Natural killer cell treated with Interleukin-12 subunit alpha and Interleukin-12 subunit beta and Interleukin-15 and Interleukin-18, amount 100 ng/mL, for 72 hours (primary cell): ENCODE measurements at regions not wholly inside any gene's neighbourhood (a gene's known extent, or its start where the extent isn't known, plus 50 kb on each side); places are given as distances from the start of the nearest gene placed in this dataset.
"Not testable (repeated sequence)": the region's sequence is repeated elsewhere in the genome, so short reads cannot be mapped to it uniquely, and the experiment has no call there.

Experiments used
- ATAC-seq, 2 donors: fragments of 150-1000 bp; cut with Tn5 transposase in 1 of 2; sonication (Bioruptor Pico), chemical (Tn5 transposase) in 1 of 2; 2 replicates each; pipeline ENCODE4 v1.10.0; 2021
- DNase-seq: peaks from one replicate; pipeline ENCODE4 v3.0.0; 2022; ENCODE audit warnings: low spot score
- H3K27ac Mint-ChIP-seq, 2 donors: 1 replicate in 1 of 2; 2 replicates in 1 of 2; pipeline ENCODE4 v1.8.0; 2022; ENCODE audit warnings: mixed read lengths in 2 of 2, mild to moderate bottlenecking in 1 of 2, moderate library complexity in 1 of 2
- H3K27me3 Mint-ChIP-seq, 2 donors: 1 replicate in 1 of 2; 2 replicates in 1 of 2; pipeline ENCODE4 v1.8.0; 2022; ENCODE audit warnings: mixed read lengths in 2 of 2
- H3K36me3 Mint-ChIP-seq: one replicate; pipeline ENCODE4 v1.8.0; 2022; ENCODE audit warnings: mixed read lengths
- H3K4me1 Mint-ChIP-seq, 2 donors: 1 replicate in 1 of 2; 2 replicates in 1 of 2; pipeline ENCODE4 v1.8.0; 2022; ENCODE audit warnings: low read depth in 2 of 2, mixed read lengths in 2 of 2, mild to moderate bottlenecking in 1 of 2
- H3K4me3 Mint-ChIP-seq: one replicate; pipeline ENCODE4 v1.8.0; 2022; ENCODE audit warnings: mixed read lengths
- H3K9me3 Mint-ChIP-seq: 2 replicates; pipeline ENCODE4 v1.8.0; 2022; ENCODE audit warnings: mixed read lengths

DNA sequence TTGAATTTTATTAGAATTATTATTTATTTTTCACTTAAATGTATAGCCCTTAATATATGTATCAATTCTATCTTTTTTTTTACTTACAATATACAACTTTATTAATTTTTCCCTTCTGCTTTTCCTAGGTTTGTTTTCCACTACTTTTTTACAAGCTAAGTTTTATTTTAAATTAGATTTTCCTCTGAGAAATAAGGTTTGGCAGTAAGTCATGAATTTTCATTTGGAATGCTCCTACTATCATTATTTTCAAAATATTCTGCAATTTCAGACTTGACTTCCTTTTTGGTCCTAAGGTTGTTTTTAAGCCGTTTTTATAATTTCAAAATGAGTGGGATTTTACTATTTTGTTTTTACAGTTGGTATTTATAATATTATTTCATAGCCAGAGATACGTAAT, 222.8 kb upstream of the PIEZO2 start:
- DNase-seq (no peak), ATAC-seq (no peak)
- Mint-ChIP-seq H3K4me1 (no peaks in the 10 kb centered on the region), H3K27me3 (no peaks in the 10 kb centered on the region), H3K36me3 (no peaks in the 10 kb centered on the region), H3K27ac (no peak overlapping the region), H3K9me3 (no peaks in the 10 kb centered on the region), H3K4me3 (no peak overlapping the region)

DNA sequence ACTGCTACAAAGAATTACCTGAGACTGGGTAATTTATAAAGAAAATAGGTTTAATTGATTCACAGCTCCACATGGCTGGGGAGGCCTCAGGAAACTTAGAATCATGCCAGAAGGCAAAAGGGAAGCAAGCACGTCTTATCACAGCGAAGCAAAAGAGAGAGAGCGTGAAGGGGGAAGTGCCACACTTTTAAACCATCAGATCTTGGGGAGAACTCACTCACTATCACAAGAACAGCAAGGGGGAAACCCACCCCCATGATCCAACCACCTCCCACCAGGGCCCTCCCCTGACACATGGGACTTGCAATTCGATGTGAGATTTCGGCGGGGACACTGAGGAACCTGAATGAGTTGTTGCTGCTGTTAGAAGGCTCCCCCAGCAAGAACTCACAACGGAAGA, 220.2 kb upstream of the PIEZO2 start:
- Mint-ChIP-seq H3K4me3 (no peak overlapping the region), H3K27me3 (no peaks in the 10 kb centered on the region), H3K36me3 (no peaks in the 10 kb centered on the region), H3K9me3 (no peaks in the 10 kb centered on the region), H3K4me1 (no peaks in the 10 kb centered on the region), H3K27ac (no peak overlapping the region)
- DNase-seq (no peak), ATAC-seq (no peak)

DNA sequence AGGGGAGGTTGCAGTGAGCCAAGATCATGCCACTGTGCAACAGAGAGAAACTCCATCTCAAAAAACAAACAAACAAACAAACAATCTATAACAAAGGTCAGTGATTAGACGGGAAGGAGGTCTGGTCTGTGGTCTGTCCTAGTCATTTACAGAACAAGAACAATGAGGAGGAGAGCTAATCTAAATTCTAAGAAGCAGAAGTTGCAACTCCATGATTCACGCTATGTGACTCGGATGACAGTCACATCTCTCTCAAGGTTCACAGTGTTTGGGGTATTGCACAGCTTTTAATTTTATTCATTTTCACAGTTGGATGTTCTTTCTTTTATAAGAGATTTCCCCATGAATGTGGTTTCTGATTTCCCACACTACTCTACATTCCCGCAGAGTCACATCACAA, 218.7 kb upstream of the PIEZO2 start:
- H3K36me3 Mint-ChIP-seq: no peaks in the 10 kb centered on the region
- DNase-seq (no peak), ATAC-seq (no peak)
- H3K27ac Mint-ChIP-seq: no peak overlapping the region
- no peaks in the 10 kb centered on the region for H3K4me1 Mint-ChIP-seq
- H3K9me3 Mint-ChIP-seq: no peaks in the 10 kb centered on the region
- no peaks in the 10 kb centered on the region for H3K27me3 Mint-ChIP-seq
- H3K4me3 Mint-ChIP-seq: no peak overlapping the region

DNA sequence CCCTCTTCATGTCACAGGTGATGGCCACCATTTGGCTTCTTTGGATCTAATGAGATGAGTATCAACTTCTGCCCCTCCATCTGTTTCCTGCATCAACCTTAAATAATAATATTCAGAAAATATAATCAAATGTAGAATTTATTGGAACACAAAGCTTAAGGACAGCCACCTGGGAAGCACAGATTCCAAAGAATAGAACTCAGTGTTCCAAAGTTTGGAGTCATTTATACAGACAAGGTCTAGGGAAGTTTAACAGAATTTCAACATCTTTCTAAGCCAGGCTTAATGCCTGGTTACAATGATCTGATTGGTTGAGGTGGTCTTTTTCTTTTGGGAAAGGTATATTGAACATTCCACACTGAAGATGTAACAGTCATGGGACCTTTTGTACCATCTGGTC, 218.0 kb upstream of the PIEZO2 start:
- Mint-ChIP-seq H3K27me3 (no peaks in the 10 kb centered on the region), H3K4me1 (no peaks in the 10 kb centered on the region), H3K4me3 (no peak overlapping the region), H3K27ac (no peak overlapping the region), H3K9me3 (no peaks in the 10 kb centered on the region), H3K36me3 (no peaks in the 10 kb centered on the region)
- no peak for ATAC-seq
- no peak for DNase-seq

DNA sequence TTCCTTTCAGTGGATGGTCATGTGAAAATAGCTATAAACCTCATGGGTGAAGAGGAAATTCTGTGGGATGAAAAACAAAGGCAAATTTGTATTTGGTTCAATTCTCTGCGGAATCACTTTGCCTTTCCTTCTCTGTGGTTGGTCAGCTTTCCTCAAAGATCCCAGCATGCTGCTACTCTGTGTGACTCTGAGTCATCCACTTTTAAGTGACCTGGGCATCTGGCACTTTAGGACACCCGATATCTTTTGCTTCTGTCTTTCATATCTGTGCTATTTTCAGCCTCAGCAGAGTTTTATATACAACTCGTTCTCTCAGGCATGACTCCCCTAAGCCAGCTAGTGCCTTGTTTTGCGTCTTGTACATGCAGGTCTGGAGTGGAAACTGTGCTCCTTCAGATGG, 217.0 kb upstream of the PIEZO2 start:
- no peak overlapping the region for H3K27ac Mint-ChIP-seq

DNA sequence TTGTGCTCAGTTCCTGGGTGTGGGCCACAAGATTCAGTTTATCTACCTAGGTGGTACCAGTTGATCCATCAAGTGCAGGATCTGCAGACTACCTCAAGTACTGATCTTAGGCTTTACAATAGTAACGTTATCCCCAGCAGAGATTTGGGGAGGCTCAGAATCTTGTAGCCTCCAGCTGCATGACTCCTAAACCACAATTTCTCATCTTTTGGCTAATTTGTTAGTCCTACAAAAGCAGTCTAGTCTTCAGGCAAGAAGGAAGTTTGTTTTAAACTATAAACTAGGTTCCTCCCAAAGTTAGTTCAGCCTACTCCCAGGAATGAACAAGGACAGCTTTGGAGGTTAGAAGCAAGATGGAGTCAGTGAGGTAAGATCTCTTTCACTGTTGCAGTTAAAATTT, 213.5 kb upstream of the PIEZO2 start:
- ATAC-seq: no peak
- Mint-ChIP-seq H3K4me1 (no peaks in the 10 kb centered on the region), H3K27ac (no peak overlapping the region), H3K27me3 (no peaks in the 10 kb centered on the region), H3K9me3 (no peaks in the 10 kb centered on the region), H3K36me3 (no peaks in the 10 kb centered on the region), H3K4me3 (no peak overlapping the region)
- DNase-seq: no peak

More for the DNA sequence above, 217.0 kb upstream of the PIEZO2 start:
- Mint-ChIP-seq H3K4me3 (no peak overlapping the region), H3K9me3 (no peaks in the 10 kb centered on the region), H3K4me1 (no peaks in the 10 kb centered on the region), H3K36me3 (no peaks in the 10 kb centered on the region), H3K27me3 (no peaks in the 10 kb centered on the region)
- DNase-seq: no peak
- no peak for ATAC-seq

DNA sequence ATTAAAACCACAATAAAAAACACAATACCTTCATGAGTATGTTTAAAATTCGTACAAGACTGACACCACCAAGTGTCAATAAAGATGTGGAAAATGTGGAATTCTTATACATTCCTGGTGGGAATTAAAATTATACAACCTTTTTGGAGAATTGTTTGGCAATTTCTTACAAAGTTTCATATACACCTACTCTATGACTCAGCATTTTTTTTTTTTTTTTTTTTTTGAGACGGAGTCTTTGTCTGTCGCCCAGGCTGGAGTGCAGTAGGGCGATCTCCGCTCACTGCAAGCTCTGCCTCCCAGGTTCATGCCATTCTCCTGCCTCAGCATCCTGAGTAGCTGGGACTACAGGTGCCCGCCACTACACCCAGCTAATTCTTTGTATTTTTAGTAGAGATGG, 212.5 kb upstream of the PIEZO2 start:
- H3K4me3 Mint-ChIP-seq, H3K9me3 Mint-ChIP-seq: not testable (repeated sequence)

DNA sequence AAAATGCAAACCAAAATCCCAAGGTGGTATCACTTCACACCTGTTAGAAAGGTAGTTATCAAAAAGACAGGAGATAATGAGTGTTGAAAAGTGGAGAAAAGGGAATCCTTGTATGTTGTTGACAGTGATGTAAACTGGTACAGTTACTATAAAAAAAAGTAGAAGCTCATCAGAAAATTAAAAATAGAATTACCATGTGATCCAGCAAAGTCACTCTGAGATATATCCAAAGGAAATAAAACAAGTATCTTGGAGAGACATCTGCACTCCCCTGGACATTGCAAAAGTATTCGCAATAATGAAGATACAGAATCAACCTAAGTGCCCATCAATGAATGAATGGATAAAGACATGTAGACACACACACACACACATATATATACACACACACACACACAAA, 208.3 kb upstream of the PIEZO2 start:
- no peak for DNase-seq
- Mint-ChIP-seq H3K4me3 (no peak overlapping the region), H3K9me3 (peaks cover 6% of the 10 kb centered on the region), H3K27ac (no peak overlapping the region), H3K27me3 (no peaks in the 10 kb centered on the region), H3K36me3 (peaks cover 5% of the 10 kb centered on the region), H3K4me1 (no peaks in the 10 kb centered on the region)
- ATAC-seq: no peak

More for the DNA sequence above, 212.5 kb upstream of the PIEZO2 start:
- H3K27me3 Mint-ChIP-seq, H3K36me3 Mint-ChIP-seq, DNase-seq, ATAC-seq, H3K27ac Mint-ChIP-seq, H3K4me1 Mint-ChIP-seq: not testable (repeated sequence)

DNA sequence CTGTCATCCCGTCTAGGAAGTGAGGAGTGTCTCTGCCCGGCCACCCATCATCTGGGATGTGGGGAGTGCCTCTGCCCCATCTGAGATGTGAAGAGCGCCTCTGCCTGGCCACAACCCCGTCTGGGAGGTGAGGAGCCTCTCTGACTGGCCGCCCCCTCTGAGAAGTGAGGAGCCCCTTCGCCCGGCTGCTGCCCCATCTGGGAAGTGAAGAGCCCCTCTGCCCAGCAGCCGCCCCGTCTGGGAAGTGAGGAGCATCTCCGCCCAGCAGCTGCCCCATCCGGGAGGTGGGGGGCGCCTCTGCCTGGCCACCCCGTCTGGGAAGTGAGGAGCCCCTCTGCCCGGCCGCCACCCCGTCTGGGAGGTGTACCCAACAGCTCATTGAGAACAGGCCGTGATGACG, 195.2 kb upstream of the PIEZO2 start:
- not testable (repeated sequence) for DNase-seq, H3K27me3 Mint-ChIP-seq, H3K36me3 Mint-ChIP-seq, ATAC-seq, H3K27ac Mint-ChIP-seq, H3K4me1 Mint-ChIP-seq, H3K4me3 Mint-ChIP-seq
- peaks cover 15% of the 10 kb centered on the region for H3K9me3 Mint-ChIP-seq

DNA sequence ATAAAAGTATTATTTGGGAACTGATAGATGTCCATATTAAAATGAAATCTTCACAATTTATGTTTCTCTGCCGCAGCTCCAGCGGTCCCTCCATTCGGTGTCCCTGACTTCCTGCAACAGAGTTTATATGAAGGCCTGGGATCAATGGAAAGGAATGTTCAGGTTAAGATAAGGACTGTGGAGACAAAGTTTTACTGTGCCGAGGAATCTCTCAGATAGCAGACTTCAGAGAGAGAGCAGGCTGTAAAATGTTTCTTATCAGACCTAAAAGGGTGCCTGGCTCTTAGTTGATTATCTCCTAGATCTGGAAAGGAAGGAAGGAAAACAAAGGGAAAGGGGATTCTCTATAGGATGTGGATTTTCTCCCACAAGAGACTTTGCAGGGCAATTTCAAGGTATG, 193.7 kb upstream of the PIEZO2 start:
- H3K27ac Mint-ChIP-seq: no peak overlapping the region
- no peak for ATAC-seq
- no peaks in the 10 kb centered on the region for H3K36me3 Mint-ChIP-seq
- no peak for DNase-seq
- H3K27me3 Mint-ChIP-seq: no peaks in the 10 kb centered on the region
- H3K9me3 Mint-ChIP-seq: peaks cover 10% of the 10 kb centered on the region
- no peaks in the 10 kb centered on the region for H3K4me1 Mint-ChIP-seq
- no peak overlapping the region for H3K4me3 Mint-ChIP-seq

DNA sequence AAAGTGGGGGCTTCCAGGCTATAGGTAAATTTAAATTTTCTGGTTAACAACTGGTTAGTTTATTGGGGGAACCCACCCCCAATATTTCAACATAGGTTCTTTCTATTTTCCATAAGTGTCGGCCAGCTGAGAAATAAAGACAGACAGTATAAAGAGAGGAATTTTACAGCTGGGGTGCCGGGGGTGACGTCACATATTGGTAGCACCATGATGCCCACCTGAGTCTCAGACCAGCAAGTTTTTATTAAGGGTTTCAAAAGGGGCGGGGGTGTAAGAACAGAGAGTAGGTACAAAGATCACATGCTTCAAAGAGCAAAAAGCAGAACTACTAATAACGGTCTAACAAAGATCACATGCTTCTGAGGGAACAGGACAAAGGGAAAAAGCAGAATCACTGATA, 192.7 kb upstream of the PIEZO2 start:
- H3K27ac Mint-ChIP-seq, H3K9me3 Mint-ChIP-seq, DNase-seq, H3K4me1 Mint-ChIP-seq, ATAC-seq, H3K27me3 Mint-ChIP-seq, H3K4me3 Mint-ChIP-seq, H3K36me3 Mint-ChIP-seq: not testable (repeated sequence)

DNA sequence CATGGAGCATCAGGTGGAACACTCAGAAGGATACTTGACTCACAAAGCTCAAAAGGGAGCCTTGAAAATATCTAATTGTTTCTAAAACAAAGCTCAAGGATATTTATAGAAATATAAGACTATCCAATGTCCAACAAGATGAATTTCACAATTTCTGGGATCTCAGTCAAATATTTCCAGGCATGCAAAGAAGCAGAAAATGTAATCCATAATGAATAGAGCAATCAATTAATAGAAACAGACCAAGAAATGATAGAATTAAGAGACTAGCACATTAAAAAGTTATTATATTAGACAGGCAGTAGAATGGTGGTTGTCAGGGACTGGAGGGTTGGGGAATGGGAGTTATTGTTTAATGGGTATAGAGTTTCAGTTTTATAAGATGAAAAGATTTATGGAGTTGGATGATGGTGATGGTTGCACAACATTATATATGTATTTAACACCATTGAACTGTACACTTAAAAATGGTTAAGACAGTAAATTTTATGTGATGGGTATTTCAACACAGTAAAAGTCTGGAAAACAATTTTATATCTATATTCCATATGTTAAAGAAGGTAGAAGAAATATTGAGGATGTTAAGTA, 189.9 kb upstream of the PIEZO2 start:
- DNase-seq: no peak
- H3K9me3 Mint-ChIP-seq: peaks cover 17% of the 10 kb centered on the region
- H3K27me3 Mint-ChIP-seq: no peaks in the 10 kb centered on the region
- no peak for ATAC-seq
- H3K27ac Mint-ChIP-seq: no peak overlapping the region
- H3K4me1 Mint-ChIP-seq: no peaks in the 10 kb centered on the region
- H3K36me3 Mint-ChIP-seq: no peaks in the 10 kb centered on the region
- no peak overlapping the region for H3K4me3 Mint-ChIP-seq

DNA sequence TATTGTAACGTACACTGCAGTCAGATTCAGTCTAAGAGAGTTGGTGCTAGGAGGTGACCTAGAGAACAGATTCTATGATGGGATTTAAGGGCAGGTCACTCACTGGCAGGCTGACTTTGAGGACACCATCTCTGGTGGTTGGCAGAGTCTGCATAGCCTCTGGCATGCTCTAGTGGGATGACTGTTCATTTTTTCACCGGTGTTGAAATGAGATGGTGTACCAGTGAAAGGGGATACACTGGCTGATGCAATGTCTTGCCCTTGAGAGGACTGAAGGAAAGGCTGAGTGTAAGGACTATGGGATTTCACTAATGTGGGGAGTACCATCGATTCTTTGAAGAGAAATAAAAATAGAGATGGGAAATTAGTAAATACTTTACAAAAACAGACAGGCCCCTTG, 186.9 kb upstream of the PIEZO2 start:
- no peaks in the 10 kb centered on the region for H3K27me3 Mint-ChIP-seq
- no peak for DNase-seq
- peaks cover 15% of the 10 kb centered on the region for H3K9me3 Mint-ChIP-seq
- no peak overlapping the region for H3K27ac Mint-ChIP-seq
- no peak overlapping the region for H3K4me3 Mint-ChIP-seq
- ATAC-seq: no peak
- no peaks in the 10 kb centered on the region for H3K4me1 Mint-ChIP-seq
- no peaks in the 10 kb centered on the region for H3K36me3 Mint-ChIP-seq

DNA sequence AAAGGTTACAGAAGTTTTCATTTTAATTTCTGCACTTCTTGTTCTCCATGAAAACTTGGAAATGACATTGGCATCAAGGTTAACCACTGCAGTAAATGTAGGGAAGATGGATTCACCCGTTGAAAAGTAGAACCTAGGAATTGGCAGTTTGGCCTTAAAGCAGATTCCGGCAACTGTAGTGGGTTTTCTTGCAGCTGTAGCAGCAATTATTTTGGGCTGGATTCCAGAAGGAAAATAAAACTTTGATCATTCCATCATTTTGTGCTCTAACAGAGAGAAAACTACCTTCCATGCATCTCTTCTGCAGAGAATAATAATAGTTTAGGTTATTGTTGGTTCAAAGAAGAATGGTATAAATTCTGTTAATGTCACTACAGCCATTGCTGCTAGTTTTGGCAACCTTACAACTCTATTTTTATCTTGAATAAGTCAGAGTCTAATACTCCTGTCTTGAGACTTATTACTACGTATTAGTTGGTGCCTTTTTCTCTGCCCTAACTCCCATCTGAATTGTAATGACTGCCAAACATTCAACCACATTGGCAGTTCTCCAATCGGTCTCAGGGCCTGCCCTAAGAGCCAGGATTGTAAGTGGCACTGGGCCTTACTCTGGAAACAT, 178.1 kb upstream of the PIEZO2 start:
- peaks cover 7% of the 10 kb centered on the region for H3K9me3 Mint-ChIP-seq

More for the DNA sequence above, 178.1 kb upstream of the PIEZO2 start:
- H3K27ac Mint-ChIP-seq: no peak overlapping the region
- peaks cover 0 to 2% of the 10 kb centered on the region in 2 donors for H3K27me3 Mint-ChIP-seq
- no peaks in the 10 kb centered on the region for H3K4me1 Mint-ChIP-seq
- no peaks in the 10 kb centered on the region for H3K36me3 Mint-ChIP-seq
- no peak overlapping the region for H3K4me3 Mint-ChIP-seq
- DNase-seq: no peak
- no peak for ATAC-seq
